ENCODE measurements at regions not wholly inside any gene's neighbourhood (a gene's known extent, or its start where the extent isn't known, plus 50 kb on each side); places are given as distances from the start of the nearest gene placed in this dataset.
"Not testable (repeated sequence)": the region's sequence is repeated elsewhere in the genome, so short reads cannot be mapped to it uniquely, and the experiment has no call there.

DNA sequence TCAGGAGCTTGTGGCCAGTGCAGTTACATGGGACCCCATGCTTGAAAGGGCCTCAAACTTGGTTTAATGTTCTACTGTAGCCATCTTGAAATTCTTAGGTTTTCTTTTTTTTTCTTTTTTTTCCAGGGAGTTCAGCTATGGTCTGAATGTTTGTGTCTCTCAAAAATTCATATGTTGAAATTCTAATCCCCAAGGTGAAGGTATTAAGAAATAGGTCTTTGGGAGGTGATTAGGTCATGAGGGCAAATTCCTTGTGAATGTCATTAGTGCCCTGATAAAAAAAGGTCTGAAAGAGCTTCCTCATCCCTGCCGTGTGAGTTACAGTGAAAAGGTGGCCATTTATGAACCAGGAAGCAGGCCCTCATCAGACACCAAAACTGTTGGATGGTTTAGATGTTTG, 324.1 kb downstream of the C12orf75 start:
- H3K9ac ChIP-seq (ENCODE audit: low read length): no peak overlapping the region
- no peaks in the 10 kb centered on the region for H3K4me1 ChIP-seq (ENCODE audit: insufficient read depth, low read length, severe bottlenecking)
- no peaks in the 10 kb centered on the region for H3K27me3 ChIP-seq (ENCODE audit: insufficient read depth, low read length)
- no peak overlapping the region for H3K4me2 ChIP-seq (ENCODE audit: low read length)
- H3K9me2 ChIP-seq (ENCODE audit: low read depth, low read length): no peaks in the 10 kb centered on the region
- no peaks in the 10 kb centered on the region for H4K20me1 ChIP-seq (ENCODE audit: insufficient read depth, low read length)
- no peak overlapping the region for H2AFZ ChIP-seq (ENCODE audit: low read length)
- no peak overlapping the region for H3K4me3 ChIP-seq (ENCODE audit: low read depth, low read length, poor library complexity, severe bottlenecking)
- H3F3A ChIP-seq (ENCODE audit: insufficient read depth, low read length): no peaks in the 10 kb centered on the region
- no peak for TF ChIP-seq EZH2 (IDR thresholded peaks at IDR 0.05; ENCODE audit: borderline replicate concordance, low read length)
- TF ChIP-seq, protein P1, sequence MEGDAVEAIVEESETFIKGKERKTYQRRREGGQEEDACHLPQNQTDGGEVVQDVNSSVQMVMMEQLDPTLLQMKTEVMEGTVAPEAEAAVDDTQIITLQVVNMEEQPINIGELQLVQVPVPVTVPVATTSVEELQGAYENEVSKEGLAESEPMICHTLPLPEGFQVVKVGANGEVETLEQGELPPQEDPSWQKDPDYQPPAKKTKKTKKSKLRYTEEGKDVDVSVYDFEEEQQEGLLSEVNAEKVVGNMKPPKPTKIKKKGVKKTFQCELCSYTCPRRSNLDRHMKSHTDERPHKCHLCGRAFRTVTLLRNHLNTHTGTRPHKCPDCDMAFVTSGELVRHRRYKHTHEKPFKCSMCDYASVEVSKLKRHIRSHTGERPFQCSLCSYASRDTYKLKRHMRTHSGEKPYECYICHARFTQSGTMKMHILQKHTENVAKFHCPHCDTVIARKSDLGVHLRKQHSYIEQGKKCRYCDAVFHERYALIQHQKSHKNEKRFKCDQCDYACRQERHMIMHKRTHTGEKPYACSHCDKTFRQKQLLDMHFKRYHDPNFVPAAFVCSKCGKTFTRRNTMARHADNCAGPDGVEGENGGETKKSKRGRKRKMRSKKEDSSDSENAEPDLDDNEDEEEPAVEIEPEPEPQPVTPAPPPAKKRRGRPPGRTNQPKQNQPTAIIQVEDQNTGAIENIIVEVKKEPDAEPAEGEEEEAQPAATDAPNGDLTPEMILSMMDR (IDR thresholded peaks at IDR 0.05; ENCODE audit: low read length): no peak
- no peaks in the 10 kb centered on the region for H3K9me3 ChIP-seq (ENCODE audit: low read length)
- no peaks in the 10 kb centered on the region for H3K79me2 ChIP-seq (ENCODE audit: insufficient read depth, low read length)
- H3K36me3 ChIP-seq (ENCODE audit: insufficient read depth, low read length): no peaks in the 10 kb centered on the region
- H3K27ac ChIP-seq (ENCODE audit: low read depth, low read length, poor library complexity, severe bottlenecking): no peak overlapping the region

DNA sequence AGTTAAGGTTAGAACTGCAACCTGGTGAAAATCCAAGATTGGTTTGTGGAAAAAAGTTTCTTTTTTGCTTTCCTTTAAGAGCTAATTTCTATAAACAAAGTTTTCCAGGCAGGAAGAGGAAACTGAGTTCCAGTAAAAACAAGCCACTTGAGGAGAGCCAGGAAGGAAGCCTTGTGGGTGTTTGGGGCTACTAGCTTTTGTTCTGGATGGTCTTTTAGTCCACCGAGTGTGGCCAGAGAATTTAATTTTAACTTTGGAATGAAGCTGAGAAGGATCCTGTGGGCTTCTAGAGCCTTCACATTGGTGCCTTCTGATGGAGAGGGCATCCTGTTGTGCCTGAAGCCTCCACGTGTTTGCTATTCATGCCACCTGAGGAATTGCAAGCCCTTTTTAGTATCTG, 327.9 kb downstream of the C12orf75 start:
- no peaks in the 10 kb centered on the region for H3F3A ChIP-seq (ENCODE audit: insufficient read depth, low read length)
- H3K79me2 ChIP-seq (ENCODE audit: insufficient read depth, low read length): no peaks in the 10 kb centered on the region
- H3K9ac ChIP-seq (ENCODE audit: low read length): no peak overlapping the region
- no peak overlapping the region for H3K27ac ChIP-seq (ENCODE audit: low read depth, low read length, poor library complexity, severe bottlenecking)
- TF ChIP-seq, protein P1 (IDR thresholded peaks at IDR 0.05; ENCODE audit: low read length): no peak
- TF ChIP-seq EZH2 (IDR thresholded peaks at IDR 0.05; ENCODE audit: borderline replicate concordance, low read length): no peak
- no peaks in the 10 kb centered on the region for H3K4me1 ChIP-seq (ENCODE audit: insufficient read depth, low read length, severe bottlenecking)
- H3K36me3 ChIP-seq (ENCODE audit: insufficient read depth, low read length): no peaks in the 10 kb centered on the region
- H4K20me1 ChIP-seq (ENCODE audit: insufficient read depth, low read length): no peaks in the 10 kb centered on the region
- H3K27me3 ChIP-seq (ENCODE audit: insufficient read depth, low read length): no peaks in the 10 kb centered on the region
- H3K9me3 ChIP-seq (ENCODE audit: low read length): no peaks in the 10 kb centered on the region
- H2AFZ ChIP-seq (ENCODE audit: low read length): no peak overlapping the region
- no peaks in the 10 kb centered on the region for H3K9me2 ChIP-seq (ENCODE audit: low read depth, low read length)
- no peak overlapping the region for H3K4me2 ChIP-seq (ENCODE audit: low read length)
- H3K4me3 ChIP-seq (ENCODE audit: low read depth, low read length, poor library complexity, severe bottlenecking): no peak overlapping the region

DNA sequence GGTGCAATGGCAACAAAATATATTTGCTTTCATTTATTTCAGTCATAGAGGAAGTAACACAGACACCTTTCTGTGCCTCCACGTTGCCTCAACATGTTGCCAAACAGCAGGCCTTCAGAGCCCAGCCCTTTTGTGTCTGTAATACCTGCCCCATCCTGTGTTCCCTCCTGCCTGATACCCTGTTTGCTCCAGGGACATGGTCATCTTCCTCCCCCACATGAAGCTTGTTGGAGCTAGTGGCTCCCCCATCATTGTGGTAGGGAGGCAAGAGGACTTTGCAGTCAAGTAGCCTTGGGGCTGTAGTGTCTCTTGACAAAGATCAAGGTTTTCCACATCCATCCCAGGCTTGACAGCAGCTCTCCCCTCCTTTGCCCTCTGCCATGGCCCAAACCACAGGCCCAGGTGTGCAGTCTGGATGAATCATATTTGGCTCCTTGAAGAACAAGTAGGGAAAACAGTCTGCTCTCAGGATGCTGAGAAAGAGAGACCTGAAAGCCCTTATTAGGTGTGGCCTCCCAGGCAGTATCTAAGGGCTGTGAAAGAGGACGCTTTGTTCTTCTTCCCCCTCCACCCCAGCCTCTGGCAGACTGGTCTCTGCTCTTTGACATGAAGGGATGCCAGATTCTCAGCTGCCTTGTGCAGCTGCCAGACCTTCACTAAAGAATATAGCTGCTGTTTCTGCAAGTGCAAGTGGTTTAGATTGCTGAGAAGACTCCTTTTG, 329.0 kb downstream of the C12orf75 start:
- Histone ChIP-seq H3F3A (ENCODE audit: insufficient read depth, low read length) (no peaks in the 10 kb centered on the region), H4K20me1 (ENCODE audit: insufficient read depth, low read length) (no peaks in the 10 kb centered on the region), H3K4me2 (ENCODE audit: low read length) (no peak overlapping the region), H3K79me2 (ENCODE audit: insufficient read depth, low read length) (no peaks in the 10 kb centered on the region), H3K36me3 (ENCODE audit: insufficient read depth, low read length) (no peaks in the 10 kb centered on the region), H3K4me1 (ENCODE audit: insufficient read depth, low read length, severe bottlenecking) (no peaks in the 10 kb centered on the region), H2AFZ (ENCODE audit: low read length) (no peak overlapping the region), H3K4me3 (ENCODE audit: low read depth, low read length, poor library complexity, severe bottlenecking) (no peak overlapping the region), H3K27me3 (ENCODE audit: insufficient read depth, low read length) (no peaks in the 10 kb centered on the region), H3K9ac (ENCODE audit: low read length) (no peak overlapping the region), H3K9me3 (ENCODE audit: low read length) (no peaks in the 10 kb centered on the region), H3K27ac (ENCODE audit: low read depth, low read length, poor library complexity, severe bottlenecking) (no peak overlapping the region), H3K9me2 (ENCODE audit: low read depth, low read length) (no peaks in the 10 kb centered on the region)
- TF ChIP-seq, protein P1 (IDR thresholded peaks at IDR 0.05; ENCODE audit: low read length): no peak
- TF ChIP-seq EZH2 (IDR thresholded peaks at IDR 0.05; ENCODE audit: borderline replicate concordance, low read length): no peak

DNA sequence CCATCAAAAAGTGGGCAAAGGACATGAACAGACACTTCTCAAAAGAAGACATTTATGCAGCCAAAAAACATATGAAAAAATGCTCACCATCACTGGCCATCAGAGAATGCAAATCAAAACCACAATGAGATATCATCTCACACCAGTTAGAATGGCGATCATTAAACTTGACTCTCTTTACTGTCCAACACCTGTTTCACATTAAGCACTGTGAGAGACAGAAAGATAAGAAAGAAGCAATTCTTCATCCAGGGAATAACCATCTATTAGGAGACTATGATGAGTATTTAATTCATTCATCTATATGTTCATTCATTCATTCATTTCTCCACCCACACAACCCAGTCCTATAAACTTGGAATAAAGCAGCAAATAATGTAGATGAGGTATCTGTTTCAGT, 334.3 kb downstream of the C12orf75 start:
- not testable (repeated sequence) for H3K27ac ChIP-seq (ENCODE audit: low read depth, low read length, poor library complexity, severe bottlenecking); H3K27me3 ChIP-seq (ENCODE audit: insufficient read depth, low read length); H3K4me3 ChIP-seq (ENCODE audit: low read depth, low read length, poor library complexity, severe bottlenecking); H4K20me1 ChIP-seq (ENCODE audit: insufficient read depth, low read length); H3K4me1 ChIP-seq (ENCODE audit: insufficient read depth, low read length, severe bottlenecking); H3F3A ChIP-seq (ENCODE audit: insufficient read depth, low read length); H3K9ac ChIP-seq (ENCODE audit: low read length); H3K9me3 ChIP-seq (ENCODE audit: low read length); H3K79me2 ChIP-seq (ENCODE audit: insufficient read depth, low read length); H3K9me2 ChIP-seq (ENCODE audit: low read depth, low read length); H3K4me2 ChIP-seq (ENCODE audit: low read length); H3K36me3 ChIP-seq (ENCODE audit: insufficient read depth, low read length); H2AFZ ChIP-seq (ENCODE audit: low read length)

Measured in OCI-LY1 (cell line).